ENCODE measurements at regions not wholly inside any gene's neighbourhood (a gene's known extent, or its start where the extent isn't known, plus 50 kb on each side); places are given as distances from the start of the nearest gene placed in this dataset.
"Not testable (repeated sequence)": the region's sequence is repeated elsewhere in the genome, so short reads cannot be mapped to it uniquely, and the experiment has no call there.

DNA sequence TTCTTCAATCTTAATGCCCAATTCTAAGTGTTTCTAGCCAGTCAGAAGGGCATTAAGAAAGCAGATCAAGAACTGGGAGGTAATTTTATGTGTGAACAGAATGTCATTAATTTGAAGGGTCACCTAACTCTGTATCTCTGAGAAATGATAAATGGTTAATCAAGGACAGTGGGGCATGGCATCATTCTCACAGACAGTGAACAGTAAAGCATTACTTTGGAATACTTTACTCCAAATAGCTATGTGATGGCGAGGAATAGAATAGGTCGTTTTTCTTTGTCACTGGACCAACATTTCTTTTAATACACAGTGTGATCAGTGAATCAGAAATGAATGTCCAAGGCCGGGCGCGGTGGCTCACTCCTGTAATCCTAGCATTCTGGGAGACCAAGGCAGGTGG is 166.1 kb upstream of the KRR1 start:
- DNase-seq (ENCODE audit: low read depth in 2 of 2) = no peak

DNA sequence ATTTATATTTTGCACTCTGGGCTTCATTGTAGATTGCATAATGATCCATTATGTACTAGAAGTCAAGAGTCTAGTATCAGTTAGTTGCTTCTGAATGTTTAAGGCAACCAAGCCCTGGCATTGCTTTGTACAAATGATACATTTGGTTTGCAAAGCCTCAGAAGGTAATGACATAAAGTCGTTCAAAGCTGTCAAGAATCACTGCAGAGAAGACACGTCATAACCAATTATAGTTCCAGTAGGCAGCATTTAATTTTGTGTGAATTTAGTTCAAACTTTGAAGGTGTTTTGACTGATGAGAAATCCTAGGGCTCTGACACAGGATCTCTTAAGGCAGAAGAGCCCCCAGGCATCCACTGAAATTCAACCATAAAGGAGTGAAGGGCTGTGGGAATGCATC is 163.0 kb upstream of the KRR1 start:
- DNase-seq (ENCODE audit: low read depth in 2 of 2) = no peak

DNA sequence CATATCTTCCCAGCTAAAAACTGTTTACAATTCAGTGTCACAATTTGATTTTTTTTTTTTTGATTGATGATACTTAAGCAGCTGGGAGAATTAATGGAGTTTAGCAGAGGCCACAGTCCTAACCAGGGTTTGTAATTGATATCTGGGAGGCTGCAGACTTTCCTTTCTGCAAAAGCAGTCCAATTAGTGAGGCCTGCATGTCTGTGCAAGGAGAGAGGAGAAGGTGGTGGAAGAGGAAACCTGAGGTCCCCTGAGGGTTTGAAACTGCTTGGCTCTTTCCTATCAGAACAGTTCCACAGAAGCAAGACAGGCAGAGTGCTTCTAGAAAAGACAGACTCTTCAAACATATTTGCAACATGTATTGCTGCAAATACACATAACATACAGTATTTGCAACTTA is 160.8 kb upstream of the KRR1 start:
- DNase-seq (ENCODE audit: low read depth in 2 of 2) = no peak

GRCh38 chr12:75670216-75670615 is 158.8 kb upstream of the KRR1 start:
- DNase-seq (ENCODE audit: low read depth in 2 of 2) = no peak

DNA sequence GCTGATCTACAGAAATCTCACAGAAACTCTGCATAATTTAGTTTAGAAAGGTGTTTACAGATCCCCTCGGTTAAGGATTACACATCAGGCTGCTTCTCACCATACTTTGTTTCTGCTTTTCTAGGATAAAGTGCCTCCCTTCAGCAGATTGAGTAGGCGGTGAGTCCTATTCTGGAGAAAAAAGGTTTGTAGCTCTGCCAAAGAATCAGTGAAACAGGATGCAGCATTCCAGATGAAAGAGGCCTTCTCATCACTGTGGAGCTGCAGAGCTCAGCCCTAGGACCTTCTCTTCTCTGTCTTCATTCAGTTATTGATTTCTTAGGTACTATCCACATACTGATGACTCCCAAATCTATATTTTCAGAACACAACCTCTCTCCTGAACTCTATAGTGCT is 155.5 kb upstream of the KRR1 start:
- DNase-seq (ENCODE audit: low read depth in 2 of 2) = no peak

DNA sequence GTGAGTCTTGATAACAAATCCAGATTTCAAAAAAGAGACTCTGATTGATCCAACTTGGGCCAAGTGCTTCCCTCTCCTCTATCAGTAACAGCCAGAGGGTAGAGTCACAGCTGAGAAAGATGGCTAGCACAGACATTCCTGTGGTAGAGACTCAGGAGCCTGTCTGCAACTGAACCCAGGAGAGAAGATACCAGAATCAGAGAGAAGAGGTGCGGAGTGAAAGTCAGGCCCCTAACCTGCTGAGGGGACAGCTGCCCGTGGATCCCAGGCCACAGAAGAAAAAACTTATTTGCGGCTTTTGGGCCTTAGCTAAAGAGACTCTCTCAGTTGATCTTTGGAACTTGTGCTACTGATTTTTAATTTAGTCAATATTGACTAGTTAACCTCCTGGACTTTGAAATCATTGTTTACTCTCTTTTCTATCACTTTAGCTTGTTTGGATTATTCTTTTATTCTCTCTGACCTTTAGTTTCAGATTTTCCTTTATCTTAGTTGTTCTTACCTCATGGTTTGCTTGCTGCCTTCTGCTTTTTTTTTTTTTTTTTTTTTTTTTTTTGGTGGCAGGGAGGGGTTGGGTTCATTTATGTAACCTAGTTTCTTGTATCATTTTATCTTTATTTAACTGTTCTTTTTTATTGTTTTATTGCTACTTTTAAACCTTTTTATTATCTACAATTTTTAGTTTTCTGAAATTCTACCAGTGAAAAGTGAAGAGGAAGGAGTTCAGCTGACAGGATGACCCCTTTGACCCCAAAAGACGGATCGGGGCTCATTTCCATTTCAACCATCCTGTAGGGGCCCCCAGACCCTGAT is 154.9 kb upstream of the KRR1 start:
- DNase-seq (ENCODE audit: low read depth in 2 of 2) = no peak

GRCh38 chr12:75665216-75665615 is 153.8 kb upstream of the KRR1 start:
- no peak for DNase-seq (ENCODE audit: low read depth in 2 of 2)

DNA sequence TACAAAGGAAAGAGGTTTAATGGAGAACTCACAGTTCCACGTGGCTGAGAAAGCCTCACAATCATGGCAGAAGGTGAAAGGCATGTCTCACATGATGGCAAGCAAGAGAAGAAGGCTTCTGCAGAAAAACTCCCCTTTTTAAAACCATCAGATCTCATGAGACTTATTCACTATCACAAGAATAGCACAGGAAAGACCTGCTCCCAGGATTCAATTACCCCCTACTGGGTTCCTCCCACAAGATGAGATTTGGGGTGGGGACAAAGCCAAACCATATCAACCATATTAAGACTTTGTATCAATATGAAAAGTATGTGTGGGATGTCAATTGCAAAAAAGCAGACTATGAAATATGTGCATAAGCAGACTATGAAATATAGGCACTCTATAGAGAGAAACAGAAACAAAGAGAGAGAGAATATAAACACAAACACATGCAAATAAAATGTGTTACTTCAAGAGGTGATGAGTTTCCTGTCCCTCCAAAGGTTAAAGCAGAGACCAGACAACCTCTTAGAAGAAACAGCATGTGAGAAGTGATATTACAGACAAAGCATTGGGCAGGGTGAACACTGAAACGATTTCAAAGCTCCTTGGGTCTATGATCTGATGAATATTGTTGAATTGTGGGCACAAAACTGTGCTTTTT is 151.2 kb upstream of the KRR1 start:
- no peak for DNase-seq (ENCODE audit: low read depth in 2 of 2)

DNA sequence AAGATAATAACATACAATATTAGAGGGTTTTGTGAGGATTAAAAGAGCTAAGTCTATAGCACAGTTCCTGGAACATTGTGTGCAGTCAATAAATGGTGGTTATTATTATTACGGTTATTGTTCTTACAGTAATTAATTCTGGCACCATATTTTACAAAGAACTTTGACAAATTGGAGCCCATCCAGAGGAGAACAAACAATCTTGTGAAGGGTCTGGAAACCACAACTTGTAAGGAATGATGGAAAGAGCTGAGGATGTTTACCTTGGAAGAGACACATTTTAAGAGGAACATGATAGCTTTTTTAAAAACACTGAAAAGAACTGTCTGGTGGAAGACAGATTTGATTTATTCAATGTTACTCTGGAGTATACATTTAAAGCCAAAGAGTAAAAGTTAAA is 150.5 kb upstream of the KRR1 start:
- DNase-seq (ENCODE audit: low read depth in 2 of 2) = no peak

DNA sequence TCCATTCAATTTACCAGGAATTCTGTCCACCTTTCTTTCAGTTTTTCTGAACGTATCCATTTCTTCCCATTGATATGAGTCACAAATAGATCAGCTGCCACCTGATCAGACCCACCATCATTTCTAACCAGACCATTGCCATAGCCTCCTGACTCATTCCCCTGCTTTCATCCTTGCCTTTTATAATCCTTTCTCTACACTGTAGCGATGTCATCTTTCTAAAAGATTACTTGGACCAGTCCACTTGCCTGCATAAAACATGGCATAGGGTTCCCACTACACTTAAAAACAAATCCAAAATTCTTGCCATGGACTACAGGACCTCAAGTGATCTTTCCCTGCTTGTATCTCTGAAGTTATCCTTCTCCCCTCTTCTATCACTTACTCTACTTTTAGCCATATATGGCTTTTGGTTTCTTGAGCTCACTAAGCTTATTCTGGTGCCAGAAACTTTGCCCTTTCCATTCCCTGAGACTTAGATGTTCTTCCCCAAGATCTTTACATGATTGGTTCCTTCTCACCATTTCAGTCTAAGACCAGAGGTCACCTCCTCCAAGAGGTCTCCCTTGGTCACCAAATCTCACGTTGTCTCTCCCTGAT is 149.5 kb upstream of the KRR1 start:
- DNase-seq (ENCODE audit: low read depth in 2 of 2) = no peak

- DNase-seq (ENCODE audit: low read depth in 2 of 2) = no peak
Measured at GRCh38 chr12:75660107-75660530, 148.7 kb upstream of the KRR1 start.

DNA sequence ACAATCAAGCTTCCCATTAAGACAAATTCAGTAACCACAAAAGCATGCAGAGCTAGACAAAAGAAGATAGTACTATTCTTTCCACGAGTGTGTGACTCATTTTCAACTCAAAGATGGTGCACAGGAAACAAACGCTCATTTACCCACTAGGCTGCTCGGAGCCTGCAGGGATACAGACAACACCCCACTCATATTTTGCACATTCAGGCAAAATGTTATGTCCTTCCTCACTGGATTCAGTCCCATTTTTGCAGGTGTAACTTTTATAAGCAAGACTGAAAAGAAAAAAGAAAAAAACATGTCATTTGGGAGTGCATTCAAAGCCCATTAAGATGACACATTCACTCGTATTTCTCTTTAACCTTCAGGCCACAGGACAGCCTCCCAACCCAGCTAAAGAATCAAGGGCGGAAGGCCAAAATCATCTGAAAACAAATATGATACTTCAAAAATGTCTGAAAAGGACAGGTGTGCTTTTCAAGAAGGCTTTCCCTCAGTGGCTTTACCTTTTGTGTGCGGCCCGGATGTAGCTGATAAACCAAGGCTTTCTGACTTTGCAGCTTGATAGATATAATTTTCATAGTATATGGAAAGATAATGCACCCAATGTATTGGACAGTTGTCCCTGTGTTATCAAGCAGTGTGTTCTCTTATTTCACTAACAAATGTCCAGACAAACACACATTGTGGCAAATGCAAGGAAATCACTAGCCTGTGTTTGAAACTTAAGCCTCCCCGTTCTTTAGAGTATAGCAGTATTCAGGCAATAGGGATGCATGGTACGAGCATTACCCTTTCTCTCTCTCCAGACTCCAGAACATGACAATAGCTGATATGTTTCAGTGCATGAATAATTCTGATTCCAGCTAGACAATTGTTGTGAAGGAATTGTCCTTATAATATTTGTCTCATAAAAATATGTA is 147.8 kb upstream of the KRR1 start:
- no peak for DNase-seq (ENCODE audit: low read depth in 2 of 2)

- no peak for DNase-seq (ENCODE audit: low read depth in 2 of 2)
Measured at GRCh38 chr12:75658286-75658685, 146.9 kb upstream of the KRR1 start.

- no peak for DNase-seq (ENCODE audit: low read depth in 2 of 2)
Measured at GRCh38 chr12:75657831-75658230, 146.4 kb upstream of the KRR1 start.

GRCh38 chr12:75657354-75657753 is 145.9 kb upstream of the KRR1 start:
- DNase-seq (ENCODE audit: low read depth in 2 of 2) = not testable (repeated sequence)

DNA sequence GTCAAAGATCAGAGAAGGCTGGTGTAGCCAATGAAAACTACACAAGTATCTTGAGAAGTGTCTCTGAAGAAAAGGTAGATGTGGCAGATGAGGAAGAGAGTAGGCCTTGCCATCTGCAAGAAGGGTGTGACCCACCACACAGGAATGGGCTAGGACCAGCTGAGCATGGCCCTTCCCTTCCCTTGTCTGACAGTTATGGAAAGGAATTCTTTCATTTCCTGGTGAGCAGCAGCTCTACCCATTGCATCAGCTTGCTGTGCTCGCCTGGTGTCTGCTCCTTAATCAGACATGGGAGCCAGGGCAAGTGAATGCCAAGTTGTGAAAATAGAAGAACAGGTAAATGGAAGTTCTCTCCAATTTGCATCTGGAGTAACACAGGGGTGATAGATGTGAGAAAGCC is 145.2 kb upstream of the KRR1 start:
- DNase-seq (ENCODE audit: low read depth in 2 of 2) = no peak

GRCh38 chr12:75656210-75656609 is 144.8 kb upstream of the KRR1 start:
- no peak for DNase-seq (ENCODE audit: low read depth in 2 of 2)

DNA sequence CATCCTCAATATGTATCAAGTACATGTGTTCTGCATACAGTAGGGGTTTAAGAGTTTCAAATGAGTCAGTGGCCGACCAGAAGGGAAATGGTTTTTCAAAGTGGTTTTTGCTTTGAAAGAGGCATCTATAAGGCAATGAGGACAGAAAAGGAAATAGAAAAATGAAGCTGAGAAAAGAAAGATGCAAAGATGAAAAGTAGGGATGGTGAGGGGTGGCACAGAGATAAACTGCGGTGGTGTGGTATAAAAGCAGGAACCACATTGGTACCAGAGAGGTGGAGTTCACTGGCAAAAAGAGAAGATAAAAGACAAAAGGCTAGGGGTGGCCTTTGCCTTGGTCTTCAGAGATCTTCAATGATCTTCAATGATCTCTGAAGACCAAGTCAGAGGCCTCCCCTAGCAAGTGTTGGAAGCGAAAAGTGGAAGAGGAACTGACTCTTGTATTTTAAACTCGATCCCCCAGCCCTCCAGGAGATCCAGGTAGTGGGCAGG is 144.0 kb upstream of the KRR1 start:
- DNase-seq (ENCODE audit: low read depth in 2 of 2) = no peak

DNA sequence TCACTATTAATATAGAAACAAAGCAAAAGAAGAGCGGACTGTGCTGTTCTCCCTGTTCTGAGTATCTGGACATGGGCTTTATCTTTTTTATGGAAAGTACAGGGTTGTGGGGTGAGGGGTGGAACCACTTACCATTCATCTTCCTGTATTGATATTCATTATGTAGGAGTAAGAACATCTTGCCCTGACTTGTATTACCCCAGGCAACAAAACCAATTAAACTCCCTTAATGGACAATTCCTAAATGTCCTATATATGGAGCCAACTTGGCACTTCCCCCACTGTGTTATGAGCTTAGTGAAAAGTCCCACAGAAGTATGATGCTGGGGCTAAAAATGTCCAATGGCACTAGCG is 139.9 kb upstream of the KRR1 start:
- no peak for DNase-seq (ENCODE audit: low read depth in 2 of 2)

DNA sequence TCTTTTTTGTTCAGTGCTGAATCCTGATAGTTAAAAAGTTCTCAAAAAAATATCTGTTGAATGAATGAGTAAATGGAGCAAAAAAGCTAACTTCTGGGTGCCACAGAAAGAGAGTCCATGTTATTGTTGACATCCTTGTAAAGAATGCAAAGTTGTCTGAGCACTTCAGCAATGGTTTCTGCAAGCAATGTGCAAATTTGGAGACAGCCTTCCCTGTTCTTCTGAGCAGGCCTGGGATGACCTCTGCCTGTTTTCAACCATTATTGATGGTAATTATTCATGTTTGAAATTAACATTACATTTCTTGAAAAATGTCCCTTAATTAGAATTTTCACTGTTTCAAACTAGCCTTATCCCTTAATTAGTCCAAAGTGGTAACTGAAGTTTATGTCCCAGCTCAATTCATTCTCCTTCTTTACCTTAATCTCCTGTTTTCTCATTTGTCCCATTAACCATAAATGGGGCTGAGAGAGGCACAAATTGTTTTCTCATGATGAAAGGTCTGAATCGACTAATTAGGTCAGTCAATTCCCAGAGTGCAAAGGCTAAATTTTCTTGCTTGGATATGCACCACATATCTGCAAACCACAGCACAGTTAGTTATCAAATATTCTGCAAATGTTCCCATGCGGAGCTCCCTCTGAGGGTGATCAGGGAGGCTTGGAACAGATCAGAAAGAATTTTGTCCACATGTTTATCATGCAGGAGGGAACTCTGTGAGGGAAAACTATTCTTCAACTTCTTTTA is 139.4 kb upstream of the KRR1 start:
- no peak for DNase-seq (ENCODE audit: low read depth in 2 of 2)

- DNase-seq (ENCODE audit: low read depth in 2 of 2) = no peak
Measured at GRCh38 chr12:75650100-75650499, 138.7 kb upstream of the KRR1 start.

Measured in activated CD4-positive, alpha-beta T cell treated with anti-CD3 and anti-CD28 coated beads for 24 hours (primary cell).